GM04503 (cell line): ENCODE measurements at regions not wholly inside any gene's neighbourhood (a gene's known extent, or its start where the extent isn't known, plus 50 kb on each side); places are given as distances from the start of the nearest gene placed in this dataset.
"Not testable (repeated sequence)": the region's sequence is repeated elsewhere in the genome, so short reads cannot be mapped to it uniquely, and the experiment has no call there.

ENCODE experiments used
- DNase-seq: peaks from one replicate; pipeline ENCODE4 v3.0.0-alpha.2; 2012; ENCODE audit warnings: low read depth

DNA sequence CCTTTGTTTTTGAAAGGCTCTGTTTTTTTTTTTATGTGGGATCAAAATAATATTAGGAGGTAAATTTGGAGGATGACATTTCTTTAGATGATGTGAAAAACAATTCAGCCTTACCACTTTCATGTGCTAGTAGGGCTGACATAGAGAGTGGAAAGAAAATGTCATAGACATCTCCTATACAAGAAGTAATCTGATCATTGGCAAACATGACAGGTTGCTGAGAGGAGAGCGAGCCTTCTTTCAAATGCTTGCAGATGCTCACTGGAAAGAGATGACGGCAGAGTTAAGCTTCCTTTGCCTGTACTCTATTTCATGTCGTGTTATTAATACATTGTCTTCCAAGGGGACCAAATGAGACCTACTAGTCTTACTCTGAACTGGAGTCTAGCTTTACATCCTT lies 160.1 kb upstream of the DAP start:
- no peak for DNase-seq

DNA sequence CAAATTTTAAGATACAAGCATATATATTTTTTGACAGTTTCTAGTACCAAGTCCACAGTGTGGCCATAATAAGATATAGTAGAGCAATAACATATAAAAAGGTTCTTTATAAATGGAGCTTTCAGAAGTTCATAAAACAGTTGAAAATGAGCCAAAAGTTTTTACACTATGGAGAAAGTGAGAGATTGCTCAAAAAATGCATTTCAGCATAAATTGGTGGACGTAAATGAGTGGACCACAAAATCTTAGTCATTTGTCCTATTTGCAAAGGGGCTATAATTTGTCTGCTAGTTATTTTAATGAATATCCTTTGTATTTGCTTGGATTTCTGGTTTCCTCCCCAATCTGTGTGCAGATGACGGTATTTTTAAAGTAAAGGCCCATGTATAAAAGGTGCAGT lies 159.4 kb upstream of the DAP start:
- no peak for DNase-seq

- peak; percentile 7 for DNase-seq
Observed at GRCh38 chr5:10914741-10915480, 153.9 kb upstream of the DAP start.

DNA sequence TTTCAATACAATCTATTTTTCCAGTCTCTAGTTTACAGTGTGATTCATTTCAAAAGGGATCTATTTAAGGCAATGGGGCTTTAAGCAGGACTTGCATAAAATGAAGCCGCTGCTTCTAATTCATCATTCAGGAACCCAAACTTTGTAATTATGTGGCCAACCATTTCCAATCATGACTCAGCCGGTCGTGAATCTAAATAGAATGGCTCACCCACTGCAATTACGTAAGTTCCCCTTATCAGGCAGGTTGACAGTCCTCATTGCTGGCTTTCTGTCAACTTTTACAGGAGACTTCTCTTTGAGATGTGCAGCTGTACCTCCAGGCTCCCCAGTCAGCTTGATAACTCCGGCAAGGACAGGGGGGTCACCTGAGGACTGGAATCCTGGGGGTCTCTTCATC lies 152.8 kb upstream of the DAP start:
- peak; percentile 67 for DNase-seq

DNA sequence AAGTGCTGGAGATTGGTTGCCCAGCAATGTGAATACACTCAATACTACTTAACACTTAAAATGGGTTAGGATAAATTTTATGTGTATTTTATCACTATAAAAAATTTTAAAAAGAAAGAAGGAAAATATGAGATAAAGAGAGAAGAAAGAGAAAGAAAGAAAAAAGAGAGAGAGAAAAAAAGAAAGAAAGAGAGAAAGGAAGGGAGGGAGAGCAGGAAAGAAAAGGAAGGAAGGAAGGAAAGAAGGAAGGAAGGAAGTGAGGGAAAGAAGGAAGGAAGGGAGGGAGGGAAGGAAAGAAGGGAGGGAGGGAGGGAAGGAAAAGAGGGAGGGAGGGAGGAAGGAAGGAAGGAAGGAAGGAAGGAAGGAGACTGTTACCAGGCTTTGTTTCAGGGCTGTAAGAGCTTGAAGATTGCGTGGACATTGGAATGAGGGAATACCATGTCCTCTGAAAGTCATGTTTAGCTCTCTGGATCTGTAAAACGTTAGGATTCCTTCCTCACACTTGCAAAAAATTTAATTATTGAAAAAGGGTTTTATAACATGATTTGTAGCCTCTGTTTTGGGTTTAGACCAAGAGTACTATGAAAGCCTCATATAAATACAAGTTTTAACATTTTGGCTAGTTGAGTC lies 152.3 kb upstream of the DAP start:
- DNase-seq, result no peak

DNA sequence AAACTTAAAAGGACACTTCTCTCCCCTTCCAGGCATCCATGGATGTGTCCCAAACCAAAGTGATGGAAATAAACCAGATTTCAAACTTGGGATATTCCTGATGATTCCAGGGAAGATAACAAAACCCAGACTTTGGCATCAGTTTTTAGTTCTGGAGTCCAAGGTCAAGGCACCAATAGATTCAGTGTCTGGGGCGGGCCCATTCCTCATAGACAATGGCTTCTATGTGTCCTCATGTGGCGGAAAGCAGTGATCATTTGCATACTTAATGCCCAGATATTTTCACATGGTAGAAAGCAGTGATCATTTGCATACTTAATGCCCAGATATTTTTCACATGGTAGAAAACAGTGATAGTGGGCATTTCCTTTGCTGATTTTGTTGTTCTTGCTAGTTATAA lies 151.4 kb upstream of the DAP start:
- DNase-seq, result no peak

DNA sequence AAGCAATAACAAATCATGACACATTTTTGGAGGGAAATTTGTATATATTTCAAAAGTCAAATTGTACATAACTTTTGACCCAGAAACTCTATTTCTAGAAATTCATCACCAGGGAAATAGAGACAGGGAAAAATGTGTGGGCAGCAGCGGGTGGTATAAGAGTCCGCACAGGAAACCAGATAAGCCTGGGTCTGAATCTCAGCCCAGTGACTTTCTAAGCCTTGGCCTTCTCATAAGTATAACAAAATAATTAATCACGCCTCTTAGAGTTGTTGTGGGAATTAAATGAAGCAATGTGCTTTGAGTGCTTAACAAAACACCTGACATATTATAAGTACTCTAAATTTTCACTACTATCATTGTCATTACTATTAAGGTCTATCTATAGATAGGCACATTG lies 149.2 kb upstream of the DAP start:
- no peak for DNase-seq

GRCh38 chr5:10904862-10905432 lies 143.9 kb upstream of the DAP start:
- DNase-seq, result no peak

DNA sequence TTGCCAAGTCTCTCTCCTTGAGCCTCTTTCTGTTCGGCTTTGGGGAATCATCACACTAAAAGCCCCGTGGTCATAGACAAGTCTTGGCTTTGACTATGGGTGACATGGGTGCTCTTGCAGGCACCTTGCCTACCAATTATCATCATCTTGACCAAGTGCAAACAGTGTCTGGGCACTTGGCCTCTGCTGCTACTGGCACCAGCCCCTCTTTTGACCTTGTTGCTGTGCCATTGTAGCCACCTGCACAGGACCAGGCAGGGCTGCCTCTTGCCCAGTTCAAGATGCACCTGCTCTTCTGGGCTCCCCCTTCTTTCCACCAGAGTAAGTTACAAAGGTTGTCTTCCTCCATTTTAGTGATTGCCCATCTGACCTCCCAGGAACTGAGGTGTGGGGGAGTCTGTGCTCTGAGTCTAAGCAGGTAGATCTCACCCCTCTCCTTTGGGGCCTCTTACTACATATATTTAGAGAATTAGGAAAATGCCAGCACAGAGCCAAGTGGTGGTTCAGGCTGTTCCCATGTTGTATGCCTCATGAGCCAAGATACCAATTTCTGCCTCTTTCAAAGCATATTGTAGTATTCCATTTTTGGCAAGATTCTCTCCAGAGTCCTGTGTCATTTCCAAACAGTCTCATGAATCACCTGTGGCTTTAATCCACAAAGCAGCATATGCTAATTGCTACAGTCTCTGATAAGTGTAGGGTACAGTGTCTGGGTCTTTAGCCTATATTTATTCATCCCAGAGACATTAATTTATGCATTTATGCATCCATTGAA lies 142.9 kb upstream of the DAP start:
- no peak for DNase-seq

DNA sequence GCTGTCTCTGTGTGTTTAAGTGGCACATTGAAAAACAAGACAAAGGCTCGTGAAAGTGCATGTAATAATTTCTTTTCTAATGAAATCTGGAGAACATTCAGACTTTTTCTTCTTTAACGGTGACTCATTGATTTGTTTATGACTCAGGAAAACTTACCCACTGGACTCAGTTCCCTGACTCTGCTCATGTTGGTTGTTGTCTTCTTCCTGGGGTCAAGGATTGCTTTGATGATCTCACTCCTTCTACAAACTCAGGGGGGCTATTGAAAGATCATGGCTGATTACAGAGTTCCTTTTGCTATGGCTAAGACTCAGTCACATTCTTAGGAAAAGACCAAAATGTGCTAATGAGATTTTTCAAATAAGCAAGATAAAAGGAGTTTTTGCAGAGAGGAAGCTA lies 141.1 kb upstream of the DAP start:
- DNase-seq, result no peak

DNA sequence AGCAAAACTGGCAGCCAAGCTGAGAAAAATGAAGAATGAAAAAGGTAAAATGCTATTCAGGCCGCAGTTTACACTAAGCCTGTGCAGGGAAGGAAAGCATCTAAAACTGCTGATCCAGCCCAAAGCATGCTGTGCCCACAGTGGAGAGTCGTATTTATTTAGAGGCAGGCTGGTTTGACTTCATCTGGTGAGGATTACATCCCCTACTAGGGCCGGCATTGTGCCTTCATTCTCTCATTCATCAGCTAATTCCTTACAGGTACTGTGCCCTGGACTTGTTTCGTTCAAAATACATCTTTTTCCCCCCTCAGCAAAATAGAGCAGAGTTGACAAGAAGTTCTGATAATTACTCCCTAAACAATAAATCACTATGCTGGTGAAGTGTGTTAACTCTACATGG lies 137.5 kb upstream of the DAP start:
- DNase-seq, result no peak

GRCh38 chr5:10896016-10896415 lies 135.0 kb upstream of the DAP start:
- DNase-seq, result no peak

DNA sequence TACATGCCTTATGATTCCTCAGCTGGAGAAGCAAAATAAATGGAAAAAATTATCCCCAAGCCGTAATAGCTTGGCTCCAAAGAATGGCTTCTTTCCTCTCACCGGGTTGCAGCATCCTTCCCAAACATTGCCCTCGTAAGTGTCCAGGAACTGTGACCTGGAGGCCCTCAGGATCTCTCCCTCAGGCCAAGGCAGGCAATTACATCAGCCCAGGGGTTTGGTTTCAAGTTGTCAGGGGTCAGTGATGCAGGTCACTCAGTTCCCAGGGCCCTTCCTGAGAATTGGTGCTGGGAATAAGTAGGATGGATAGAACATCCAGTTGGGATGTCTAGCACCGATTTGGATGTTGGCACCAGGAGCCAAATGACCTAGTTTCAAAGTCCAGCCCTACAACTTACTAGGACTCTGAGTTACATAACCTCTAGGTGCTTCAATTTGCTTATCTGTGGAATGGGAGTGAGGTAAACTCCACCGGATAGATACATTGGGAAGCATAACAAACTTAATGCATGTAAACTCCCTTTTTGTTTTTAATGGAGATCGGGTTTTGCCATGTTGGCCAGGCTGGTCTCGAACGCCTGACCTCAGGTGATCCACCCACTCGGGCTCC lies 133.5 kb upstream of the DAP start:
- no peak for DNase-seq

- DNase-seq, result no peak
Observed at GRCh38 chr5:10892911-10893215, 131.8 kb upstream of the DAP start.

- no peak for DNase-seq
Observed at GRCh38 chr5:10892147-10892910, 131.3 kb upstream of the DAP start.

GRCh38 chr5:10891193-10891592 lies 130.2 kb upstream of the DAP start:
- no peak for DNase-seq

GRCh38 chr5:10886497-10886896 lies 125.5 kb upstream of the DAP start:
- no peak for DNase-seq

- DNase-seq, result no peak
Observed at GRCh38 chr5:10885026-10885425, 124.0 kb upstream of the DAP start.

DNA sequence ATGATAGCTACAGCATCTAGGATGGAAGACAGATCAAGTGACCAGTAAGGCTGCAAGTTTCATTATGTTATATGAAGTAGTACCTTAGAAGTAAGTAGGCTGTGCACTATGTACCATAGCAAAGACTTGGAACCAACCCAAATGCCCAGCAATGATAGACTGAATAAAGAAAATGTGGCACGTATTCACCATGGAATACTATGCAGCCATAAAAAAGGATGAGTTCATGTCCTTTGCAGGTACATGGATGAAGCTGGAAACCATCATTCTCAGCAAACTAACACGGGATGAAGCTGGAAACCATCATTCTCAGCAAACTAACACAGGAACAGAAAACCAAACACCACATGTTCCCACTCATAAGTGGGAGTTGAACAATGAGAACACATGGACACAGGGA lies 122.9 kb upstream of the DAP start:
- not testable (repeated sequence) for DNase-seq

- DNase-seq, result no peak
Observed at GRCh38 chr5:10880934-10881333, 119.9 kb upstream of the DAP start.

GRCh38 chr5:10876996-10877395 lies 116.0 kb upstream of the DAP start:
- not testable (repeated sequence) for DNase-seq
